H9 (cell line): ENCODE measurements at regions not wholly inside any gene's neighbourhood (a gene's known extent, or its start where the extent isn't known, plus 50 kb on each side); places are given as distances from the start of the nearest gene placed in this dataset.

Experiments used
- DNase-seq: peaks from one replicate; pipeline ENCODE4 v3.0.0-alpha.2; 2017
- H2AFZ ChIP-seq: one replicate; pipeline ENCODE4 v1.6.1; 2013; ENCODE audit warnings: mild to moderate bottlenecking, low read length, control low read depth, moderate library complexity
- H2AK5ac ChIP-seq: 2 replicates; pipeline ENCODE4 v1.6.1; 2013; ENCODE audit warnings: low read length, control low read depth, mixed read lengths; ENCODE audit not compliant: insufficient read length
- H2BK120ac ChIP-seq: one replicate; pipeline ENCODE4 v1.6.1; 2013; ENCODE audit warnings: low read depth, mild to moderate bottlenecking, low read length, control low read depth, inconsistent platforms; ENCODE audit not compliant: poor library complexity, severe bottlenecking
- H2BK12ac ChIP-seq: 2 replicates; pipeline ENCODE4 v1.6.1; 2013; ENCODE audit warnings: low read length, control low read depth, mixed read lengths, low read depth; ENCODE audit not compliant: insufficient read length
- H2BK15ac ChIP-seq: 2 replicates; pipeline ENCODE4 v1.6.1; 2013; ENCODE audit warnings: low read depth, low read length, control low read depth
- H2BK20ac ChIP-seq: one replicate; pipeline ENCODE4 v1.6.1; 2013; ENCODE audit warnings: low read depth, mild to moderate bottlenecking, low read length, control low read depth, inconsistent platforms; ENCODE audit not compliant: poor library complexity, severe bottlenecking
- H2BK5ac ChIP-seq: 2 replicates; pipeline ENCODE4 v1.6.1; 2013; ENCODE audit warnings: low read length, control low read depth, mixed read lengths; ENCODE audit not compliant: insufficient read length
- H3K14ac ChIP-seq: 2 replicates; pipeline ENCODE4 v1.6.1; 2013; ENCODE audit warnings: low read length, control low read depth; ENCODE audit not compliant: insufficient read depth
- H3K18ac ChIP-seq: 2 replicates; pipeline ENCODE4 v1.6.1; 2013; ENCODE audit warnings: low read depth, mild to moderate bottlenecking, mixed read lengths, low read length, control low read depth; ENCODE audit not compliant: insufficient read length
- H3K23ac ChIP-seq: 2 replicates; pipeline ENCODE4 v1.6.1; 2013; ENCODE audit warnings: low read length, control low read depth, mixed read lengths, low read depth; ENCODE audit not compliant: insufficient read length
- H3K23me2 ChIP-seq: 2 replicates; pipeline ENCODE4 v1.6.1; 2013; ENCODE audit warnings: low read depth, mild to moderate bottlenecking, mixed read lengths, low read length, control low read depth; ENCODE audit not compliant: insufficient read length, poor library complexity, severe bottlenecking
- H3K27ac ChIP-seq: 2 replicates; pipeline ENCODE4 v1.5.1; 2013; ENCODE audit warnings: low read length, control low read depth, mixed read lengths, low read depth; ENCODE audit not compliant: insufficient read length
- H3K27me3 ChIP-seq: 2 replicates; pipeline ENCODE4 v1.6.1; 2013; ENCODE audit warnings: low read length, control low read depth, inconsistent platforms; ENCODE audit not compliant: insufficient read depth
- H3K4ac ChIP-seq: 2 replicates; pipeline ENCODE4 v1.6.1; 2013; ENCODE audit warnings: low read depth, mild to moderate bottlenecking, control low read depth, inconsistent platforms, low read length, moderate library complexity
- H3K4me1 ChIP-seq: 2 replicates; pipeline ENCODE4 v1.6.1; 2013; ENCODE audit warnings: low read length, control low read depth, inconsistent platforms; ENCODE audit not compliant: insufficient read depth
- H3K4me2 ChIP-seq: 2 replicates; pipeline ENCODE4 v1.6.1; 2013; ENCODE audit warnings: low read length, control low read depth, mixed read lengths; ENCODE audit not compliant: insufficient read length, insufficient read depth
- H3K56ac ChIP-seq: 2 replicates; pipeline ENCODE4 v1.6.1; 2013; ENCODE audit warnings: low read depth, mild to moderate bottlenecking, mixed read lengths, low read length, control low read depth; ENCODE audit not compliant: insufficient read length
- H3K79me1 ChIP-seq: 2 replicates; pipeline ENCODE4 v1.6.1; 2013; ENCODE audit warnings: low read depth, mild to moderate bottlenecking, moderate library complexity, low read length, control low read depth, inconsistent platforms; ENCODE audit not compliant: insufficient read depth, poor library complexity, severe bottlenecking
- H3K79me2 ChIP-seq: 2 replicates; pipeline ENCODE4 v1.6.1; 2013; ENCODE audit warnings: low read length, control low read depth, inconsistent platforms; ENCODE audit not compliant: insufficient read depth
- H3K9ac ChIP-seq: 2 replicates; pipeline ENCODE4 v1.6.1; 2013; ENCODE audit warnings: low read length, control low read depth, mixed read lengths; ENCODE audit not compliant: insufficient read length; ENCODE audit errors: extremely low read depth
- H3K9me3 ChIP-seq: one replicate; pipeline ENCODE4 v1.6.1; 2013; ENCODE audit warnings: low read depth, low read length, inconsistent platforms; ENCODE audit not compliant: control insufficient read depth
- H3T11ph ChIP-seq: one replicate; pipeline ENCODE4 v1.6.1; 2013; ENCODE audit warnings: mild to moderate bottlenecking, low read length, control low read depth, inconsistent platforms
- H4K20me1 ChIP-seq: one replicate; pipeline ENCODE4 v1.6.1; 2013; ENCODE audit not compliant: control insufficient read depth, insufficient read length, insufficient read depth
- H4K5ac ChIP-seq: 2 replicates; pipeline ENCODE4 v1.6.1; 2013; ENCODE audit warnings: low read depth, mild to moderate bottlenecking, mixed read lengths, low read length, control low read depth; ENCODE audit not compliant: insufficient read length
- H4K8ac ChIP-seq: replicated peaks from 2 replicates; pipeline ENCODE4 v1.6.1; 2013; ENCODE audit warnings: low read length, control low read depth, mixed read lengths, low read depth; ENCODE audit not compliant: insufficient read length
- H4K91ac ChIP-seq: 2 replicates; pipeline ENCODE4 v1.6.1; 2013; ENCODE audit warnings: low read depth, mild to moderate bottlenecking, moderate library complexity, mixed read lengths, low read length, control low read depth; ENCODE audit not compliant: insufficient read length
- H3K27ac Mint-ChIP-seq, 3 experiments: 2 replicates in 2 of 3; 3 replicates in 1 of 3; pipeline ENCODE4 v1.8.0; 2020 to 2021; ENCODE audit warnings: mixed read lengths in 3 of 3, mild to moderate bottlenecking in 1 of 3, moderate library complexity in 1 of 3
- H3K27me3 Mint-ChIP-seq: 2 replicates; pipeline ENCODE4 v1.8.0; 2021; ENCODE audit warnings: low read depth, mild to moderate bottlenecking, moderate library complexity, mixed read lengths
- H3K36me3 Mint-ChIP-seq, 3 experiments: 2 replicates in 2 of 3; 3 replicates in 1 of 3; pipeline ENCODE4 v1.8.0; 2020 to 2021; ENCODE audit warnings: low read depth in 3 of 3, mixed read lengths in 3 of 3; ENCODE audit not compliant: insufficient read depth in 1 of 3
- H3K4me1 Mint-ChIP-seq, 2 experiments: 2 replicates each; pipeline ENCODE4 v1.8.0; 2020; ENCODE audit warnings: mixed read lengths in 2 of 2
- H3K4me3 Mint-ChIP-seq, 2 experiments: 2 replicates in 1 of 2; 3 replicates in 1 of 2; pipeline ENCODE4 v1.8.0; 2020 to 2021; ENCODE audit warnings: mild to moderate bottlenecking in 2 of 2, mixed read lengths in 2 of 2, moderate library complexity in 1 of 2
- H3K9me3 Mint-ChIP-seq, 2 experiments: 2 replicates in 1 of 2; 3 replicates in 1 of 2; pipeline ENCODE4 v1.8.0; 2020; ENCODE audit warnings: mild to moderate bottlenecking in 2 of 2, mixed read lengths in 2 of 2, moderate library complexity in 1 of 2
- WGBS: extraction: QIAGEN DNeasy Blood & Tissue Kit; methylation state at CpG from one replicate; pipeline ENCODE4 v1.1.7; 2013; ENCODE audit warnings: missing lambda C conversion rate, low lambda C conversion rate, mixed read lengths; ENCODE audit not compliant: insufficient read length; ENCODE audit errors: extremely low coverage; 5-methylcytosine and 5-hydroxymethylcytosine counted together
- TF ChIP-seq, protein P1 (sequence below): fragments of 200-600 bp; sonication (generic); conservative IDR thresholded peaks from 3 replicates; pipeline ENCODE4 v1.8.0; 2021; ENCODE audit warnings: antibody characterized with exemption, mild to moderate bottlenecking

DNA sequence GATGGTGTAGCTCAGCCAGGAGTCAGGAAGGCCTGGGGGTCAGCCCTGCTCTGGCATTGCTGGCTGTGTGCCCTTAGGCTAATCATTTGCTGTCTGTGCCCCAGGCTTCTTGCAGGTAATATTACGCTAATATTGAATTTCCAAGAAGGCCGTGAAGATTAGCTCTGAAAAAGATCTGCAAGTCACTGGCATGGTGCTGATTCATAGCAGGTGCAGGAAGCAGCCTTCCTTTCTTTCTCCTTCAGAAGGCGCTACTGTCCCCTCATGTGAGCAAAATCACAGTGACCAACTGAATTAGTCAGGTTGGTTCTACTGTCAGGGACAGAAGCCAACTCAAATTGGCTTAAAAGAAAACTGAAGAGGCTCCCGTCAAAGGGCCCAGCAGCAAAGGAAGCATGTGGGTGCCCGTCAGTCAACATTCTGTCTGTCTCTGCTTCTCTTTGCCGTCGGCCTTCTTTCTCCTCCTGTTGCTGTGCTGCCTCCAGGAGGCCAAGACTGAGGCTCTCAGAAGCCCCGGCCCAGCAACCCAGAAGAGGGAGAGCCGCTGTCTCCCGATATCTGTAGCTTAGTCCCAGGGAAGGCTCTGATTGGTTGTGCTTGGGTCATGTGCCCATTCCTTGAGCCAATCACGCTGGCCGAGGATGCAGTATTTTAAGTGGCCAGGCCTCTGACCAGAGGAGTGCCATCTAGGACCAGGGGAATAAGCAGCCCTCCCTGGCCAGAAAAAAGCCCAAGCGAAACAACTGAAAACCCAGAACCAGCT is 67.8 kb upstream of the NEURL1B start:
- Histone ChIP-seq H2AFZ (no peak overlapping the region), H3K4me2 (no peak overlapping the region), H2BK12ac (no peak overlapping the region), H3K79me2 (no peaks in the 10 kb centered on the region), H2BK120ac (no peak overlapping the region), H3K4ac (no peak overlapping the region), H4K20me1 (no peaks in the 10 kb centered on the region), H3K4me1 (peaks cover 5% of the 10 kb centered on the region; the same call in 1 of the 2 replicates), H4K91ac (no peak overlapping the region), H3K9me3 (no peaks in the 10 kb centered on the region), H3K27me3 (no peaks in the 10 kb centered on the region), H3K14ac (no peak overlapping the region), H3K27ac (no peak overlapping the region), H3K56ac (no peak overlapping the region), H2BK20ac (no peak overlapping the region), H2BK5ac (no peak overlapping the region), H3K9ac (no peak overlapping the region), H2AK5ac (no peak overlapping the region), H2BK15ac (no peak overlapping the region), H4K5ac (no peak overlapping the region), H3K23me2 (no peaks in the 10 kb centered on the region), H3T11ph (no peak overlapping the region), H3K79me1 (no peaks in the 10 kb centered on the region), H3K23ac (no peak overlapping the region), H3K18ac (no peak overlapping the region), H4K8ac (no peak overlapping the region)
- DNase-seq, result no peak
- TF ChIP-seq, protein P1, sequence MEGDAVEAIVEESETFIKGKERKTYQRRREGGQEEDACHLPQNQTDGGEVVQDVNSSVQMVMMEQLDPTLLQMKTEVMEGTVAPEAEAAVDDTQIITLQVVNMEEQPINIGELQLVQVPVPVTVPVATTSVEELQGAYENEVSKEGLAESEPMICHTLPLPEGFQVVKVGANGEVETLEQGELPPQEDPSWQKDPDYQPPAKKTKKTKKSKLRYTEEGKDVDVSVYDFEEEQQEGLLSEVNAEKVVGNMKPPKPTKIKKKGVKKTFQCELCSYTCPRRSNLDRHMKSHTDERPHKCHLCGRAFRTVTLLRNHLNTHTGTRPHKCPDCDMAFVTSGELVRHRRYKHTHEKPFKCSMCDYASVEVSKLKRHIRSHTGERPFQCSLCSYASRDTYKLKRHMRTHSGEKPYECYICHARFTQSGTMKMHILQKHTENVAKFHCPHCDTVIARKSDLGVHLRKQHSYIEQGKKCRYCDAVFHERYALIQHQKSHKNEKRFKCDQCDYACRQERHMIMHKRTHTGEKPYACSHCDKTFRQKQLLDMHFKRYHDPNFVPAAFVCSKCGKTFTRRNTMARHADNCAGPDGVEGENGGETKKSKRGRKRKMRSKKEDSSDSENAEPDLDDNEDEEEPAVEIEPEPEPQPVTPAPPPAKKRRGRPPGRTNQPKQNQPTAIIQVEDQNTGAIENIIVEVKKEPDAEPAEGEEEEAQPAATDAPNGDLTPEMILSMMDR, result no peak
- no peak overlapping the region for H3K4me3 Mint-ChIP-seq
- no peak overlapping the region; a peak in 1 of 7 replicates for H3K27ac Mint-ChIP-seq
- no CpG with 5 or more reads among the region's 13 CpGs for WGBS
- H3K4me1 Mint-ChIP-seq, result peaks cover 48 to 63% of the 10 kb centered on the region in 2 experiments
- H3K36me3 Mint-ChIP-seq, result peaks cover 0 to 5% (median 0%) of the 10 kb centered on the region in 3 experiments; a peak in 1 of 7 replicates
- no peaks in the 10 kb centered on the region; a peak in 1 of 5 replicates for H3K9me3 Mint-ChIP-seq
- peaks cover 16% of the 10 kb centered on the region for H3K27me3 Mint-ChIP-seq
